H1 (cell line): ENCODE measurements at regions not wholly inside any gene's neighbourhood (a gene's known extent, or its start where the extent isn't known, plus 50 kb on each side); places are given as distances from the start of the nearest gene placed in this dataset.

Source experiments
- NANOG ChIP-seq: IDR thresholded peaks from 2 replicates; pipeline ENCODE4 v1.6.1; 2011; ENCODE audit warnings: low read length, low read depth, mild to moderate bottlenecking, inconsistent platforms; ENCODE audit not compliant: insufficient read depth, poor library complexity, severe bottlenecking
- RAD21 ChIP-seq, 2 experiments: IDR thresholded peaks in 1 of 2; conservative IDR thresholded peaks in 1 of 2; 2 replicates each; pipeline ENCODE4 v1.6.1; 2011; ENCODE audit warnings: low read depth in 2 of 2, low read length in 2 of 2, improper control_type of control experiment in 1 of 2, inconsistent platforms in 1 of 2, mild to moderate bottlenecking in 1 of 2, moderate library complexity in 1 of 2

DNA sequence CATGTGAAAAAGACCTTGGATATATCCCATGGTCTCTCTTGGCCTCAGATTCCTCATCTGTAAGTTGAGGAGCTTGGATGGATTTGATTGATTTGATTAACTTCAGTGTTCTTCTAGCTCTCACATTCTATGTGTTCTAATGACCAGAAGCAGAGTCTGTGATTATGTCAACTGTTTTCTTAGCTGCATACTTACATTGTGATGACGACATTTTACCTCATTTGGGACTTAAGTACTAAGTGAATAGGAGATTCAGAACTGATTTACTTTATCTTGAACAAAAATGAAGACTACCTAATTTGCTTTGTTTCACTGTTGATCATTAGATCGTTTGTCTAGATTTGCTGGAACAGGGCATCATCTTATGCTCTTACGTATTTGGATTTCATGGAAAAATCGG is 427.7 kb downstream of the SH3GL2 start (continued):
- TF ChIP-seq NANOG: no peak
- no peak for TF ChIP-seq RAD21 (IDR thresholded peaks at IDR 0.05 in 1 of 2, conservative IDR thresholded peaks at IDR 0.05 in 1 of 2; ENCODE audit: low read depth in 2 of 2, low read length in 2 of 2)
